NOMO-1 treated with DMSO at 0.1 percent for 48 hours (cell line): ENCODE measurements at regions not wholly inside any gene's neighbourhood (a gene's known extent, or its start where the extent isn't known, plus 50 kb on each side); places are given as distances from the start of the nearest gene placed in this dataset.

Experiments
- DNase-seq: peaks from one replicate; lab custom pipeline; 2025; ENCODE audit not compliant: unreplicated experiment; lab: John Stamatoyannopoulos, UW

DNA sequence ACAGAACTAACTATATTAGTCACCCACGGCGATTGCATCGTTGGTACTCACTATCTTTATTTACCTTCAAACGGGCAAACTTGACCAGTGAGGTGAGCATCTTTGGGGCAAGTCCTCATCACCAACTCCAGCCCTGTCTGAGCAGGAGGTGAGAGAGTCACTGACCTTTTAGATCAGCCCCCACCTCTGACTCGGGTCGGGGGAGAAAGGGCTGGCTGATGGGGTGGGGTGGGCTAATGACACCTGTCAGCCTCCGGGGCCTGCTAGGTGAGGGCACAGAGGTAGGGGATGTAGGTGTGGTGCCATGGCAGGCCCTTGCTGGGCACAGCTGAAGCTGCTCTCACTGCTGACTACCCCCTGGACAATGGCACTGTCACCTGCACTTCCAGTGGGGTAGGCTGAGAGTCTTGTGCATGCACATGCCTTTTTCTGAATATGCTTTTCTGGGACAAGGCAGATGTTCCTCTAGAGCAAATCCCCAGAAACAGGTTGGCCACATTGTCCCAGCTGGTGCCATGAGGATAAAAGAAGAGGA is 359.5 kb upstream of the MKI67 start:
- DNase-seq: no peak

DNA sequence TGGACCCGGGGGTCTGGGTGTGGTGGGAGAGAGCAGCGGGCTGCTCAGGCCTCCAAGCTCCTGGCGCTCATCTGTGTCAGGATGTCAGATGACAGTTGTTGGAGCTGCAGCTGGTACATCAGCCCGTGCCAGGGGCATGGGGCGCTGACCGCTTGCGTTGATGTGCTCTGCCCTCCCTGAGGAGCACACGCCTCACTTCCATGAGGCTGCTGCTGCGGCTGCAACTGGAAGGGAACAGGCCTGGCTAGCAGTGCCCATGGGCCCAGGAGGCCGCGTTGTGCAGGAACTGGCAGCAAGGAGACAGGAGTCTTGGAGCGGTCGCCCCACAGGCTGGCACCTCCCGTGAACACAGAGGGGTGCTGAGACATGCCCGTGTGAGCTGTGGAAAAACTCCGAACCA is 361.3 kb upstream of the MKI67 start:
- no peak for DNase-seq

DNA sequence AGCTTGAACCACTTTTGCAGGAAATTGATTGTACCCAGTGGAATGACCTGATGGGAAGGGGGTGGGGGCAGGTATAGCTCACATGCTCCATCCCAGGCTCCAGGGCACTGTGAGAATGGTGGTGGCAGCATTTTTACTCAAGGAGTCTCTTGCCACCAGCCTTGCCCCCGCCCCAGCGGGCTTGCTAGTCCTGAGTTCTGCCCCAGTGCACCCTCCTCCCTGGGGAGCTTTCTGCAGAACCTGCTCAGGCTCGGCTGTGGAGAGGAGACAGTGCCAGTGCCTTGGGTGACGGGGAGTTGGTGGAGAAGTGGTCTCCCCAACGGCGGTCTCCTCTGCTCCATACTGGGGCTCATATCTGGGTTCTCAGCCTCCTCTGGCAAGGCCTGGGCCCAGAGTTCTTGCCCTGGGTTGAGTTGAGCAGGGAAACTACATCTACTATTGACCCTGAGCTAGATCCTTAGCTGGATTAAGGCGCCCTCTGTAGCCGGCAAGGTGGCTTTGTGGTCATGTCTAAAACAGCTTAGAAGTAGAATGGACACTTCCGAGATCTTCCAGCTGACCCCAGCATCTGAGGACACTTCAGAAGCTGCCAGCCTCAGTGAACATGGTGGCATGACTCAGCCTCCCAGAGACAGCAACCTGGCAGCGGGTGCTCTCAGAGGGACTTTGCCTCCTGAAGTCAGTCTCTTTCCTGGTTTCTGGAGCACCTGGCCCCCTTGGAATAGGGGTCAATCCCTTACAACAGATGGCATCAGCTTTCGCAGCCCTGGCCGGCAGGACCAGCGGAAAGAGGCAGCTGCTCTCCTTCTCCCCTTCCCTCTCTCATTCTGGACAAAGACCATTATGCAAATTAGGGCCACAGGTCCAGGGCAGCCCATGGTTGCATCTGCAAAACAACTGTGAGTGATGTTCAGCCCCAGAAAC is 363.4 kb upstream of the MKI67 start:
- DNase-seq: no peak

DNA sequence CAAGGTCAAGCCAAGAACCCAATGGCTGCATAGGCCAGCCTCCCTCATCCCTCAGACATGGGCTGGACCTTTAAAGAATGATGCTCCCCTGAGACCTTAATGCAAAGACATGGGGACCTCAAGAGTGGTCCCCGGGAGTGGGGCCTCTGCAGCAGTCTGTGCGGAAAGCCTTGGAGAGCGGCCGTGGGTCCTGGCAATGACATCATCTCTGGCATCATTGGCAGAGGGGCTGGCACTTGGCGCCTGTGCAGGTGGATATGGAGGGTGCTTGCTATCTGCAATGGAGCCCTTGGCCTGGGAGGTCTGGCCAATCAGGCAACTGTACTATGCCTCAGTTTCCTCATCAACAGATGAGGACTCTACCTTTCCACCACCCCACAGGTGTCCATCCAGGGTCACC is 365.5 kb upstream of the MKI67 start:
- no peak for DNase-seq

DNA sequence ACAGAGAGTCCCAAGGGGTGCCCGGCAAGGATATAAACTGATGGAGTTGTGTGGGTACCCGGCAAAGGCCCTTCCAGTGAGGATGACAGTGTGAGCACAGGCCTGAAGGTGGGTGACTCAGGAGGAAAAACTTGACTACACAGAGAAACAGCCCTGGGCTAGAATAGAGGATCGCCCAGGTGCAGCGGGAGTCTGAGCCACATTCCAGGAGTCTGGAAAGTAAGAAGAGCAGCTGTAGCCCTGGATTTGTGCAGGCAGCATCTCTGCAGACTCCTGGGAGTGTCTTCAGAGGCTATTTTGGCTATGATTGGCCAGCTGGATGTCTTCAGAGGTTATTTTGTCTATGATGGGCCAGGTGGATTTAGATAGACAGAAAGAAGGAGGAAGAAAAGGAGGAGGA is 367.6 kb upstream of the MKI67 start:
- no peak for DNase-seq

DNA sequence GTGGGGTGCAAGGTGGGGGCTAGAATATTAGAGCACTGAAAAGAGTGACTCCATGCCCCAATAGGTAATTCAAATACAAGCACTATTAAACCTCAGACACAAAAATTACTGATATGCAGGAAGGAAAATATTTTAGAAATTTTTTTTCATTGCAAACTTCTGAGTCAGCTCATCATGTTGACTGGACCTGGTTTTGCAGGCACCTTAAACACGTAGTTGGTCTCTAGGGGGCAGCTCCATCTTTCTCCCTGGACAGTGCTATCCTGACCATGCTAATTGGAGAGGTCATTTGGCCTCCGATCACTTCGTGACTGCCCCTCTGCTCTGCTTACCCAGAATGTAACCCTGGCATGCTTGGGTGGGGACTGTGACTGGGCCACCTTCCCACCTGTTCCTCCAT is 368.4 kb upstream of the MKI67 start:
- DNase-seq: no peak

DNA sequence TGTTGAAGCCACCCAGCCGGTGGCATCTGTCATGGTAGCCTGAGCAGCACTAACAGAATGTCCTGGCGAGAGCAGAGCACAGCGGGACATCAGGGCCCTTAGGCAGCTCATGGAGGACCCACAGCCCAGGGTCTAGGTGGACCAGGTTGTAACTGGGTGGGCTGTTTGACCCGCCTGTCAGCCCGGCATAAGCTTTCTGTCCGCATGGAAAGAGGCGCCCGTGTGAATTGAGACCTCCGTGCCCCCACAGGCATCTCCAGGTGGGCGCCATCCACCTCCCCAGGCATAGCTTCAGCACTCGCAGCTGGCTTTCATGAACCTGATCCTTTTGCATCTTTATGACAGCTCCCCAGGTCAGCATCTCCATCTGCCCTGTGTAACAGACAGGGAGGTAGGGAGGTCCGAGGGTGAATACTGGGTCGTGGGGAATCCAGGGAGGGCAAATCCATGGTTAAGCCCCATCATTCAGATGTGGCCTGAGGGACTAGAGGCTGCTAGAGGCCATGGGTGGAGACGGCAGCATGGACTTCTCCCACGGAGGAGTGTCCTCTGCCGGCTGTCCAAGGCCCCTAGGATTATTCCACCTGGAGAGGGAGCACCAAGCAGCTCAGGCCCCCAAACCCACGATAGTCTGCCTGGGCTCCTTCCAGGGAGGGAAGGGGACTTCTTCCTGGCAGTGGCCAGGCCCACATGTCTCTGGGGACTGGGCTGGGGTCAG is 371.6 kb upstream of the MKI67 start:
- no peak for DNase-seq

DNA sequence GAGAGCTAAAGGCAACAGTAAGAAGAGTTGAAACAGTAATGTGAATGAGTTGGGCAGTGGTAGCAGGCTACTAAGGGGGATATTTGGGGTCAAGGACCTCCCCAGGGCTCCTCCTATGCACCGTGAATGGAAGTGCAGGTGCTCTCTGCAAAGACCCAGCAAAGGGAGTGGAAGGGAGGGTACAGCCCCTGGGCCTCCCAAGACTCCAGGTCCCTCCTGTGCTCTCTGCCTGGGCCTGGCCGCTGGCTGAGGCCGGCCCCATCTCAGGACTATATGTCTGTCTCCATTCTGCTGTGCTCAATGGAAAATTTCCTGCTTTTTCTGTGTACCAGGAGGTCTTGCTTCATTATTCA is 372.1 kb upstream of the MKI67 start:
- DNase-seq: no peak

DNA sequence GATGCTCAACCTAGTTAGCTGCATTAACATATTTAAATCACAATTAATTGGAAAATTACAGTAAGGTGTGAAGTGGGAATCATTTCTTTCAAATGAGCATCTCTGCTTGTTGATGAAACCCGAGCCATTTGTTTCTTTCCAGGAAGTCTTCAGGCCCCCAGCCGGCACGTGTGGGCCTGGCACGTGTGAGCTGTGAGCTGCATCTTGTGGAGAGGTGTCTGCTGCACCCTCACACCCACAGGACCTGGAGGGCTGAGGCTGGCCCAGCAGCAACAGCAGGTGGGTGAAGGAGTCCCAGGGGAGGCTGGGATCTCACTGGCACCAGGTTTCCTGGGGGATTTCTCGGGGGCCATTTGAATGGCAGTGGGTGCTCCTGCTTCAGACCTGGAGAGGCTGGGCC is 372.5 kb upstream of the MKI67 start:
- DNase-seq: no peak

DNA sequence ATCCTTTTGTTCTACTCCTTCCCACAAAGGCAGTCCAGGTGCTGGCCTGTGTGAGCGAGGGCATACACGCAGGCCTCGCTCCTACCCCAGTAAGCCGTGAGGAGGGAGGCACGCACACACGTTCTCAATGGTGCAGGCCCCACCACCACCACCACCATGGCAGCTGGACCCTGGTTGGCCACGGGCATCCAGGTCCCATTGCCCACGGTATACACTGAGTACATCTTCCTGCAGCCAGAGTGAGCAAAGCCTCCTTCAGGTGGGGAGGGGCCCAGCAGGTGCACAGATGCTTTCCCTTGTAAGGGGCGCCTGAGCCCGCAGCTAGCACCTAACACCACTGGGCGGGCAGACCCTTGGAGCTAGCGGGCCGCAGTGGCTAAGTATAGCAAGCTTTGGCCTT is 373.3 kb upstream of the MKI67 start:
- DNase-seq: no peak

DNA sequence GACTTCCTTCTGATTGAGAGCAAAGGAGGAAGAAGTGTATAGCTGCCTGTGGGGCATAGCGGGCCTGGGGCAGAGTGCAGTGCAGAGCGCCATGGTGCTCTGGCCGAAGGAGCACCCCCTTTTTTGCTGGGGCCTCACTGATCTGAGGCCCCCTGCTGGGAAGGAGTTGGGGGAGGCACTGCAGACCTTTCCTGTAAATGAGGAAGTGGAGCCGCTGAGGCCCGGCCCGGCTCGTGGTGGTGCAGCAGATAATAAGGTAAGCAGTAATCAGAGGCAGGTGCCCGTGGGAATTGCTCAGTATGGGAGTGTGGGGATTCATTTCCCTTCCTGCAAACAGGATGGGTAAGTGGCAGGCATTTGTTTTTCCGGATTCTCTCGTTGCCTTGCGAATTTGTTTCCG is 373.7 kb upstream of the MKI67 start:
- no peak for DNase-seq

DNA sequence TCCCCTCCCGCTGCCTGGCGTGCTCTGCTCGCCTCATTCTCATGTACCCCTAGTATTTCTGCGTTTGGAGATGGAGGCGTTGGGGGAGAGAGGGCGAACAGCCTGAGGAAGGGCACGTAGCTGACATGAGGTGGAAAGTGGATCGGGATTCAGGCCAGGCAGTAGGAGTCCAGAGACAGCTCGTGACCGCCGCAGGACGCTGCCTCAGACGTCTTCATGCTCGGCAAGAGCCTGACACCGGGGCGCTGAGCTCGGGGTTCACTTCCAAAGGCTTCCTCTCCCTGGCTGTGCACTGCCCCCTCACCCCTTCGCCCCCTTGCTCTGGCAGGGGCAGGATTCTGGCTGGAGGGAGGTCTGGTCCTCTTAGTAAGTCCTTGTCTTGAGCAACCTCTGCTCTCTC is 374.4 kb upstream of the MKI67 start:
- no peak for DNase-seq

DNA sequence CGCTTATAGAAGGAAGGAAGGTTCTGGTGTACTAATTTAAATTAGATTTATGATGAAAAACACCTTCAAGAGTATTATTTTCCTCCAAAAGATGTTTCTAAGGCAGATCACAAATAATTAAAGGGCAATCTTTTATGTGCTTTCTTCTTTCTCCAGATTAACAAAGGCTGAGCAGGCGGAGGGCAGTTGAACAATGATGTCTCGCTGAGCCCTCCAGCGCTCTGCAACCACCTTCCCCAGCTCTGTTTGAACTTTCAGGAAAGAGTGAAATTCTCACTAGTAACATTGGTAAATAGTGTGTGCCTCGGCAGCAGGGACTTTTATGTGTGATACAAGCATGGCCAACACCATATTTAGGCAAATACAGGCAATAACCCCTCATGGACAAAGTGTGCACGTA is 379.1 kb upstream of the MKI67 start:
- no peak for DNase-seq

DNA sequence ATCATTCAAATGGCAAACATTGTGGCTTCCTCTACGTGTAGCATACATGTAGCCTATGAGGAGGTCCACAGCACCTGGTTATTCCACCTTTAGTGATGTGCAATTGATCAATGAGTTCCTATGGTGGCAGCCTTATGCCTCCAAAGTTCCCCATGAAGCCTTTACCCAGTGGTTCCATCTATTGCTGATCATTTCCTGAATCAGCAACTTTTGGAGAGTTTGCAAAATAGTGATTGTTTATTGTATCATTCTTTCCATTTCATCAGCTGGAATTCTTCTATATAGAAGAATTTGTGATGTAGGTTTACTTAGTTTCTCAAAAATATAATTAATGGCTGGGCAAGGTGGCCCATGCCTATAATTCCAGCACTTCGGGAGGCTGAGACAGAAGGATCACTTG is 380.2 kb upstream of the MKI67 start:
- no peak for DNase-seq

DNA sequence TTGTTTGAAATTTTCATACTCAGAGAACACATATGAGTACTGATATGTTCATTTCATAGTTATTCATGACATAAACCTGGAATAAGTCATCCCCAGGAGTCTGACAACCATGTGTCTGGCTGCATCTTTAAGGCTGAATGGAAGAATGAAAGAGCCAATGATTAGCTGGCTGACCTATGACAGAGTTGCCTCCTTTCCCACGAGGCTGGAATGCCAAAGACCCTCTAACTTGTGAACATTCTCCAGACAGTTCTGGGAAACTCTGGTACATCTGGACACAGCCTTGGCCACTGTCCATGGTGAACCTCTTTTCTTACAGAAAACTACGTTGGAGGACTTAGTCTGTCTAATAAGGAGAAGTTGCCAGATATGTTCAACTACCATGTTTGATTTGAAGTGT is 380.8 kb upstream of the MKI67 start:
- no peak for DNase-seq

DNA sequence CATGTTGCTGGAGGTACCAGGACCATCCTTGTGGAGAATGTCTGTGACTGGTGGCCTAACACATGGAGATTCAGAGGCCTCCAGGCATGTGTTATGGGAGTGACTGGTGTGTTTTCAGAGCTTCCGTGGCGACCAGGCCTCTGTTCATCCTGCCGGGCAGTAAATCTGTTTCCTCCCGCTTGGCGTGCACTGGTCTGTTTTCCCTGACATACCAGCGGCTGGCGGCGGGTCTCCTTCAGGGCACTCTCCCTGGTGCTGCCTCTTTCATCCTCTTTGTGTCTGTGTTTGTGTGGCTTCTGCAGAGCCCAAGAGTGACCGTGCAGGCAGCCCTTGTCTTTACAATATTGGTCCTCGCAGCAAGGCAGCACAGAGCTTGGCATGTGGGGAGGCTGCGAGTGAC is 385.1 kb upstream of the MKI67 start:
- DNase-seq: no peak

DNA sequence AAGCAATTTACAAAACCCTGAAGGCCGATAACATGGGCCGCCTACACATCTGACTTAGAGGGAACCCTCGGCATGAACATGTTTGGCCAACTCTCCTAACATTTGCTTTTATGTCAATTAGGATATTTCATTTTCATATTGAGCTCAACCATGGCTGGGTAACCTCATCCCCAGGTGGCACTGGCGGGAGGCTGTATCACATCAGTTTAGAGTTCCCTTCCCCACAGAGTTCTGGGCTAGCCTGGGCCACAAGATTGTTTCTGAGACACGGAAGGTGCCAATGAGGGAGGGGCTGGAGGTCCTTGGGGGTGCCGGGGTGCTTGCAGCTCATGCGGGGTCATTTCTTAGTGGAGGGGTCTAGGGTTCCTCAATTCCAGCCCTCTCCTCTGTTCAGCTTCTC is 386.5 kb upstream of the MKI67 start:
- DNase-seq: no peak

DNA sequence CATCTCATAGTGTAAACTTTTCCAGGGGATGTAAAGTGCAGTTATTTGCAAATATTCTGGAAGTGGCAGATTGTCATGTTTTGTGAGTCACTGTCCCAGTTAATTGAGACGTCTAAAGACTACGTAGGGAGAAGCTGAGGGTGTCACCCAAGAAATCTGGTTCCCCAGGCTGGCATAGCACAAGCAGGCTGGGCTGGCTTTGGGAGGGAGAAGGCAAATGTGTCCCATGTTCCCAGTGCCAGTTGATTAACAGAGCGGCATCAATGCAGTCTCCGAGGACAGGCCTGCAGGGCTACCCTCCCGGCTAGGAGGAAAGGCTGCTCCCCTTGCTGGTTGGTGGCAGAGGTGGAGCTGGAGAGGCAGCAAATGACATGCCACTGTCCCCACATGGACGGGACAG is 388.3 kb upstream of the MKI67 start:
- DNase-seq: no peak

DNA sequence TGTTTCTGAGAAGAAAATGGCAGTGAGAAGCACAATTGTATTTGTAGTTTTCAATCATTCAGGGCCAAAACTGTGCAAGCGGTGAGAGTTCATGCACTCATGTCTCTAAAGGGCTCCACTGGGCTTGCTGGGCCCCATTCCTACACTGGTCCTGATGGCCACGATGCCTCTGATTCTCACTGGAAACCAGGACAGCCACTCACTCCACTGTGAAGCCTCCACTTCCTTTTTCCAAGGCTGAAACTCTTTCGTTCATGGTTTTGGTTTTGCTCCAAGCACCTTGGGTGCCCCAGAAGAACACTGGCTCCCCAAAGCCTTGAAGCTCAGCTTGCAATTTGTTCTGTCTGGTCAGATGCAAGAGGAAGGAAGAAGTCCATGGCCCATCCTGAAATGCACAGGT is 390.0 kb upstream of the MKI67 start:
- no peak for DNase-seq

DNA sequence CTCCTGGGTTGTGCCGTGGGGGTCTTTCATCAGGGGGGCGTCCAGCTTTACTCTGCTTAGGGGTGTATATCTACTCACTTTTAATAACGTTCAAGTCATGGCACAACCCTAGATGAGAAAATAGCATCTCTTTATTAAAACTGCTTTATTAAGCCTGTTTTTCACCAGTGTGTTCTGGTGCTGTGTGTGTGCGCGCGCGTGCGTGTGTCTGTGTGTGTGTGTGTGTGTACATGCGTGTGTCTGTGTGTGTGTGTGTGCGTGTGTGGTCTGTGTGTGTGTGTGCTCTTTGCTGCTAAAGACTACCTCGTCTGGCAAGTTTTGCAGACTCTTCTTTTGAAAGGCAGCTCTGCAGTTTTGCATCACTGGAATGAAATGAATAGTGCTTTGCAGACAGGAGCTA is 390.9 kb upstream of the MKI67 start:
- DNase-seq: no peak

DNA sequence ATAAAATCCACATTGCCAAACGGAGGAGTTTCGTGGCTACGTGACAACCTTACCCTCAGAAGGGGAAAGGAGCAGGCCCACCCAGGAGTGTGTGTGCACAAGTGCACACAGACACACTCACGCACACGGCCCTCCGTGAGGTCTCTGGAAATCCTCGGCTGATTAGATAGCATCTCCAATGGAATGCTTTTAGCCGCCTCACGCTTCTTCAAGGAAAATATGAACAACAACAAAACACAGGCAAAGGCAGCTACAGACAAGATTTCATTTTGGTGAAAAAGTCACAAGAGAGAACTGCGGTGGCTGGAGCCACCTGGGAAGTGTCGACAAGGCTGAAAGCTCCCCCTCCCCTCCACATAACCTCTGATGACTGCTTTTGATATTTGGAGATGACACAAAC is 391.8 kb upstream of the MKI67 start:
- DNase-seq: no peak

DNA sequence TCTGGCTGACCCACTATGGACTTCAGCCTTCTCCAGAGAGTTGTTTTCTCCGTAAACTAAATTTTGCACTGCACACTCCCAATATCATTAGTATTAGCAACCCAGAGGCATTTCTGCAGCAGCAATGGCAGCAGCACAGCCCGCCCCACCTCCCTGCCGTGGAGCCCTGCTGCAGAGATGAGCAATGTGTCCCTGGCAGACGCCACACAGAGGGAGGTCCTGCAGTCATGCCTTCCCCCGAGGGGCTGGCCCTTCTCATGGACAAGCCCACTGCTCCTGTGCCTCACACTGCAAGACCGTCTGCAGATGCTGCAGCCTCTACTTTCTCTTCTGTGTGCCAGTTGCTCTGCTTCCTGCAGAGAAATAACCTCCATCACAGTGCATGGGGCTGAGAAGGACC is 393.4 kb upstream of the MKI67 start:
- no peak for DNase-seq
